Occipital lobe (tissue), 1 donor: ENCODE measurements at regions not wholly inside any gene's neighbourhood (a gene's known extent, or its start where the extent isn't known, plus 50 kb on each side); places are given as distances from the start of the nearest gene placed in this dataset.

Source experiments
- DNase-seq: peaks from one replicate; lab custom pipeline; 2025; lab: John Stamatoyannopoulos, UW

DNA sequence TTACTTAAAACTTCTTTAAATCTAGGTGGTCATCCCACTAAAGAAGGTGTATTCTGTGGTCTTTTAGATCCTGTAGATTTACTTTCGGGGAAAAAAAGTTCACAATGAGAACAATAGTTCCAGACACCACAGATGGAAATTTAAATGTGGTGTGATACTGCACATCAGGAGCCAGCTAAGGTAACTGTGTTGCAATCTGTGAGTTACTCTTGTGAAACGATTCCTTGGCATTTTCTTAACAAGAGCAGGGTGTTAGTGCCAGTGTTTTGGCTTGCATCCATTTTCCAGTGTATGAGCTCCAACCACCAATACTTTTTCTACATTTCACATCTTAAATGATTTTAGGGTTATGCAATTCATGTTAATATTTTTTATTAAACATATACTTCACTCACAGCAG is 674.5 kb downstream of the CETN3 start:
- DNase-seq, result no peak

DNA sequence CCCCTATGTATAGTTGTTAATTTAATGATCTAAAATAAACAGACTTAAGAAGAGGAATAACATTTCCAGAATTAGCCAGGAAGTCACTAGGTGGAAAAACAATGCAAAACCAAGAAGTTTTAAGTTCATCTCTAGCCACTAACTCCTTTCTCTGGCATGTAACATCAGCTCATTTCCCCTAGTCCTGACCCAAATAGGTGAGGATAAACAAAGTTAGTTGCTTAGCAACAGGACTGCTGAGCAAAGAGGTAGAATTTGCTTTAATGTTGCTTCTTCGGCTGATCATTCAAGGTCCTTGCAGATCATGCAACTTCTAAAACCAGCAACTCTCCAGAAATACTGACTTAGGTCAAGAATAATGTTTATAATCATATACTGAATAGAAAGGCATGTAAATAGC is 675.8 kb downstream of the CETN3 start:
- DNase-seq, result no peak

DNA sequence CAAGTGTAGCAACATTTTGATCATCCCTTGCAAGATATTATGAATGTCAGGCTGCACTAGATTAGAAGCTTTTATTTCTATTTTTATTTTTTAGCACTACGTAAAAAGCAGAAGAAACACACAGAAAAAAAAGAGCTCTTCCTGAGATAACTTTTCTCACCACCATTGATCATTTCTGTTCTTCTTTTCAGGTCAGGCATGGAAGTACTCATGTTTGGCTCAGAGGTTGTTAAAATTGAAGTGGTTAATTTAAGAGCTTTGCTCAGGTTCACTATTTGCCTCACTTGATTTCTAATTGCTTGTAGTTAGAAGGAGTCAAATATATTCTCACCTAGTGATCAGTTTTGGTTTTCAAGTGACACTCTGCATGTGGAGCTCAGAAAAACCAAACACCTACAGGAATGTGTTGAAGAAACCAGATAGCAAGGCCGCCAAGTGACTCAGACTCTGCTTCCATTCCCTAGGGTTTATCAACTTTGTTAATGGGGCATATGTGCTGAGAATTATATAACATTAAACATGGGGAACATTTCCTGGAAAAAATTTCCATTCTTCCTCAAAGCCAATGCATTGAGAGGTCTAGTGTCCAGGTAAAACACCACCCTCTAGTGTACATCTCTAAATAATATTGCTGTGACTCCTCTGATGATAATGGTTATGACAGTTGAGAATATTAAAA is 679.8 kb downstream of the CETN3 start:
- DNase-seq, result no peak

DNA sequence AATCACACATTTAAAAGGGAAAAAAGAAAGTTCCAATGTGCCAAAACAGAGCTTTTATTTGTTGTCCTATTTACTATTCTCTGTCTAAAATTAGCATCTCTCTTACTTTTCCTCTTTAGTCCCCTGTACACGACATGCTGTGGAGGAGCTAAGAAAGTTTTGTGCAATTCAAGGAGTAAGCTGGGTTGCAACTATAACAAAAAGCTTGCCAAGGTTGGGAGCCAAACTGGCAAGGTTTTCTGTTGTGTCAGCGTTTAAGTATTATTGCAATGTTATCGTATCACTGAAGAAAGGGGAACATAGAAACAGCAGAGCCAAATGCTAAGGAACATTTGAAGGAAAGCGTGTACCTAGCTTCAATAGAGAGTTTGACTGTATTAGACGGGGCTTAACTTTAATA is 680.8 kb downstream of the CETN3 start:
- no peak for DNase-seq

DNA sequence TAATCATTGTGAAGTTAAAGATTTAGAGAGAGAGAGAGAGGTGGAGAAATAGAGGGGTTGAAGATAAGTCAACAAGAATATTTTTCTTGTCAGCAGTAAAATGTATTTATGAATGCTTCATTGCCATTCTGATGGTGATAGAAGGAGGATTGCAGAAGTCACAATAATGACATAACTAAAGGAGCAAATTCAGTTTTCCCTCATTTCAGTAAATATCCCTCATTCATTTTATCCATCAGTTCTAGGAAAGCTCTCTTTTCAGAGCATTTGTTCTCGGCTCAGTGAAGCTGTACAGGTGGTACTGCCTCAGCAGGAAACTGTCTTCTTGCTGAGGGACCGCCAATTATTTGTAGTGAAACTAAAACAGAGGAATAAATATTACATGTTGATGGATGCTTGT is 681.4 kb downstream of the CETN3 start:
- no peak for DNase-seq

DNA sequence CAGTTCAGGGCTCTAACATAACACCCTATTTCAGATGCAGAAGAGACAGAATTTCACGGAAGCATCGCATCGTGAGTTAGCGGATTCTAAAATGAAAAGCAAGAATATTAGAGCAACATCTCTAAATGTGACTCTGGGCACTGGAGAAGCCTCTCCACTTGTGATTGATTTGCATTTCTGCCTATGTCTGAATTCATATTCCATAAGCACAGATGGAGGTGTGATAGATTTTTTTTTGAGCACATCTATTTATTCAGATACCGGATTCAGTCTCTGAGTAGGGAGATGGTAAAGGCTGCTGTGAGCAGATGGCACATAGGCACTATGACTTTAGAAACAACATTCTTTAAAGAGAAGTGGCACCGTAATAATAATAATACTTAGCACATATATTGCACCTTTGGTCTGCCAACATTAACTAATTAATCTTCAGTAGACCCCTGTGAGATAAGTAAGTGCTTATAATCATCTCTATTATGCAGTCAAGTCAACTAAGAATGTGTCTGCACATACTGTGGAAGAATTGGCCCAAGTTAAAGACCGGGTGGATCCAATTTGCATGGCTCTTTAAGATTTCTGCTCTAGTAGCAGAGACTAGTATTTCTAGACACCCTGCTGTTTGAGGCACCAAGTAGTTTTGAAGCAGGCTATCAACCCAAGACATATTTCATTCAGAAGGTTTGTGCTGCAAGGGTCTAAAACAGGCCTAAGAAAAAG is 685.0 kb downstream of the CETN3 start:
- no peak for DNase-seq

DNA sequence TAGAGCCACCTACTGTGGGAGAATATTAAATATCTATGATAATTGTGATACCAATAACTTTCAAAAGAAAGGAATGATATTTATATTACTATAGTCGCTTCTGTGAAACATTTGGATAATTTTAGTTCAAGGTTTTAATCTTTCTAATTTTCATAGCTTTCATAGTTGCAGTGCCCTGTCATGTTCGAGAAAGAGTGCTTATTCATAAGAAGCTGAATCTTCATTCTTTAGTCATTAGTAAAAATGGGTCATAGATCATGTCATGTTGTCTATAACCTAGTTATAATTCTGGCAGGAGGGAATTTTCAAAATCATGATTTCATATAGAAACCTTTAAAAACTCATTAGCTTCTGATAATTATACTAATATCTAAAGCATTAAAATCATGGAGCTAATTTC is 685.6 kb downstream of the CETN3 start:
- DNase-seq, result no peak

DNA sequence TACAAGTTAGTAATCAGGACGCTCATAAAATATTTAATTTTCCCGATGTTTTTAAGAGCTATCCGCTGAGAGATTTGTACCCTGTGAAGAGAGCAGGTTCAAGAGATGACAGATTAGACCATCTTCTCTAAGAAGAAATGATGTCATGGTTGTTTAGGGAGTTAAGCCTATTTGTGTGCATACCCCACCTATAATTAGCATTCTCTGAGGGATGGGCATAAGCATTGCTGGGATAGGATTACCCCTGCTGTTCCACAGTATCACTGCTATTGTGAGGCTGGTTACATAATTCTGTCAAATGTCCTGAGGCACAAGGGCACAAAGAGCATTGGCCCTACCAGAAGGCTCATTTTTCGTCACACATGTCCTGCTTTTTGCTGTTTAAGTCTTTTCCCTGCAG is 687.0 kb downstream of the CETN3 start:
- DNase-seq, result no peak

DNA sequence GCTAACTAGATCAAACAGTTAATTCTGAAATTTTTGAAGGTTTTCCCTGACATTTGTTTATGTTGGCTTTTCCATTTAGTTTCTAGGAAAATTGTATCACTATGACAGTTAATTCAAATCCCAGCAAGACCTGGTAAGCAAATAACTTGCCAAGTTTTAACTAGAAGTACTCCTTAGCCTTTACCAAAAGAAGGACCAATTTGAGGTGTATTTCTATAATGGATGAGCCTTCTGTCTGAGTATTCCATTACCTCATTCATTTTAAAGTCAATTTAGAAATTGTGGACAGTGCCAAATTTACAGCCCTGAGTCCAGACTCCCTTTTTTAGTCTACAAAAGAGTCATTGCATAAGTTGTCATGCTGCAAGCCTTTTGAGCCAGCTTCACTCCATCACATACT is 687.6 kb downstream of the CETN3 start:
- no peak for DNase-seq

DNA sequence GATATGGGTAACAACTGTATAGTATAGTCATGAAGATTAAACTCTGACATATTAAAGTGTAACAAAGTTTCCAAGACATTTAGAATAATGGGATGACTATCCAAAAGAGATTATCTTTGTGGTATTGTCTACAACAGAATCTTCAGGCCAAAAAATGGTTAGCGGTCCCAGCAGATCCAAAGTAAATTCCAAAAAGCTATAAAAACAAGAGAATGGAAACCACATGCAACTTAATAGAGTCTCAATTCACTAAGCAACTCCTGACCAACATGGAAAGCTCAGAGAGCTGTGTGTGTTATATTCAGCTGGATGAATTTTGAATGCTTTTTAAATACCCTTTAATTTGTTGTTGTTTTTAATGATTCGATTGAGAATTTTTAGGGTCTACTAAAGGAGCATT is 688.2 kb downstream of the CETN3 start:
- no peak for DNase-seq

DNA sequence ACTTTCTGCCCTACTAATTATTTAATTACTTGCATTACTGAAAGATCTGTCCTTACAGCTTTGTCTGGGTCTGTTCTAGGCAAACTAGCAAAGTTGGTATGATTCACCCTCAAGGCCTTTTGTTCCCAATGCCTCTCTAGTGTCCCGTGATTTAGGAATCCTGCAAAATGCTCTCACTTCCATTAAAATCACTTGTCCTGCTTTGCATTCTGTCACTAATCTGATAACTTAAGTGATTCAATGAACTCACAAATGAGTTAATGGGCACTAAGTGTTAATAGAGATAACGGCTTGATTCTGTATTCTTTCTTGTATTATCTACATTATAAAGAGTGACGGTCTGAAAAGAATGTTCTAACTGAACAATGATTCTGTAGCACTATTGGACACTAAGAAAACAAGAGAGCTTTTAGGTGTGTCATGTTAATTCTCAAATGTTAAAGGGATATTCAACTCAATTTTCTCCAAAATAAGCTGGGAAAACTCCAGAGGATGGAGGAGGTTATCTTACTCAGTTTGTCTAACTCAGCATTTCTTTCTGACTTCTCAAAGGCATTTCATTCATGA is 697.3 kb downstream of the CETN3 start:
- DNase-seq, result no peak

DNA sequence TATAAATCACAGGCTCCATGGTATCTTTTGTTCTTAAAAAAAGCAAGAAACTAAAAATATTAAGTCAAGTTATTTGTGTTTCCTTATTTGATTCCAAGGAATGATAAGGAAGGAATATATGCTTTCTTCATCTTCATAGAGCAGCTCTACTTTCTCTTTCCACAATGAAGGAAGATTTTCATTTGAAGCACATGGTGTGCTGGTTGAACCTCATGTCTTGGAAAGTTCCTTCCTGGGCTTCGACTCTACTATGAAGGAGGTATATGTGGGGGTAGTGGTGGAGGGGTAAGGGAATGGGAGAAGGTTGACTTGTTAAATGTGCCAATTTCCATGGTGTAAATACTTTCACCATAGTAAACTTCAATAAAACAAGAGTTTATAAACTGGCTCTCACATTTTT is 698.0 kb downstream of the CETN3 start:
- no peak for DNase-seq

DNA sequence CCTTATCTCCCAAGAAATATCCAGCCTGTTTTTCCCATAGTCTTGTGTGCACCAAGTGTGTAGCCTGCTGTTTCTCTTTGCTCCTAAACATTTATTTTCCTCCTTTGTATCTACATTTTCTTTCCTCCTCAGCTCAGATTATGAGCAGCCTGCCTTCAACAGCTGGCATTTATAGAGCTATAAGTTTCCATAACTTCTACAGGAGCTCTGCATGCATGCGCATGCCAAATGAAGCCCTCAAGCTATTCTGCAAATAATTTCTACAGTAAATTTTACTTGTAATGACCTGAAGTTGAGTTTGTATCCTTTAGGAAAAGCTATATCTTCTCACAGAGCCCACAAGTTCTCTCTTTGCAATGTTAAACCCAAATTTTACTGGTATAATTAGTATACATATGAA is 699.5 kb downstream of the CETN3 start:
- DNase-seq, result no peak

DNA sequence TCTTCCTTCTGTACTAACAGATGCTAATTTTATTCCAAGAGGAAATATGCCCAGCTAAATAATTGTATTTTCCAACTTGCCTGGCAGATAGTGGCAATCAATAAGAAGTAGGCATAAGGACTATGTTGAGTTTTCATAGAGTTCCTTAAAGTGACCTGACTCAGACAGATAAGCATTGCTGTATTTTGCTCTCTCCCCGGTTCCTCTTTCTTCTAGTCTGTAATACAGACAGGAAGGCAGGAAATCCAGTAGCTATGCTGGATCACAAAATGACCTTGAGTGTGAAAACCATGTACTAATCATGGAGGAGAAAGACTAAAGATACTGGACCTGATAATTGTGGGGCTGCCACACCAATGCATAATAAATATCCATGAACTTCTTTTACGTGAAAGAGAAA is 701.7 kb downstream of the CETN3 start:
- DNase-seq, result no peak

DNA sequence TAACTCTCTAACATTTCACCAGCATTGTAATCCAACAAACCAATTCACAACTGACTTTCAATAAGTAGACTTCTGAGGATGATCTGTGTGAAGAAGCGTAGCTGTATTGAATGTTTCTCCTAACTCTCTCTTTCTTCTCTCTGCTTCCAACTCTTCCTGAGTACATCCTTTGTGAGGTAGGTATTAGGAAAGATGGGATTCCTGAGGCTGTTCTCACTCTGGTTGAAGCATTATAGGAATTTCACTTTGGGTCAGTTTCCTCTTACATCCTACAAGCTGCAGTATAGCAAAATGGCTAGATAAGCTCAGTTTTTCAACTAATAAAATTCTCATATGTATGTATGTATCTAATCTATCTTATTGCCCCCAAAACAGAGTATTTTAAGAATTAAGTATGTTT is 702.8 kb downstream of the CETN3 start:
- no peak for DNase-seq

DNA sequence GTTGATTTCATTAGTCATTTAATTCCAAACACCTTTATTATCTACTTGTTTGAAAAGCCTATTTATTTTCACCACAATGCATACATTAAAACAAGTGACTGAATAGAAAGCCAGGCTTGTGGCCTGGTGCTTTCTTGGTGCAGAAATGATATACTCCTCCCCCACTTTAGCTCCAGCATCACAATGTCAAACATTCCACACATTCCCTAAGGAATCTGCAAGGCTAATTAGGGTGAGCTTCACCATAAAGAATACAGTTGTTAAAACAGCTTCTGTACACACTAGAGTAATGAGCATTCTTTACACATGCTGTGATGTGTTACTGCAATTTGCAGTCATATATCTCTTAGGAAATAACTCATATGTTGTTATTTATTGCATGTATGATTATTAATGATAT is 705.7 kb downstream of the CETN3 start:
- DNase-seq, result no peak

DNA sequence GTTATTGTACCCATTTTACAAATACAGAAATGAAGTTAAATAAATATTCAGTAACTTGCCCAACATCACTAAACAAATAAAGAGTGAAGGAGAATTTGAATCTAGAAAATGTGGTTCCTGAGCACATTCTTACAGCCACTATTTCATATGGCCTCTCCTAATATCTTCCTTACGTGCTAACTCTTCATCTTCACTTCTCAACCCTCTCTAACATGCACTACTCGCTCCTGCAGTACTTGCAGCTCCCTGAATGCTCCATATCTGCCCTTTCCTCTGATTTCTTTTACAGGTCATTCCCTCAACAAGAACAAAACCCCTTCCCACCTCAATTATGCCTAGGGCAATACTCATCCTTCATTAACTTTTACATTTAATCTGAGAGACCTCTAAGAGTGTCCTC is 711.5 kb downstream of the CETN3 start:
- no peak for DNase-seq

DNA sequence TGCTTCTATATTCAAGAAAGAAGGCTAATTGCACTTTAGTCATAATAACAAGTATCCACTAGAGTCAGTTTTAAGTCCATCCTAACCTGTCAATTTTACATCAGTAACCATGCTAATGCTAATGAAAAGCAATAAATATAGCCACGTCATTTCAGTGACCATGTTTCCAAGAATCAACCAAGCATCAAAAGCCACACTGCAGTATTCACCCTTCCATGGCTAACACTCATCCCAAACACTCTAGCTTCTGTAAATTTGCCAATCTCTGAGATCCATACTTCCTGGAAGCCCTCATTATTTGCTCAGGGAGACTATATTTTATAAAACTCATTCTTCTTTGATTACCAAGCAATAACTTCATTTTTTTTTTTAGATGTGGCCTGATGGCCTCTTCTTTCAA is 712.0 kb downstream of the CETN3 start:
- no peak for DNase-seq

DNA sequence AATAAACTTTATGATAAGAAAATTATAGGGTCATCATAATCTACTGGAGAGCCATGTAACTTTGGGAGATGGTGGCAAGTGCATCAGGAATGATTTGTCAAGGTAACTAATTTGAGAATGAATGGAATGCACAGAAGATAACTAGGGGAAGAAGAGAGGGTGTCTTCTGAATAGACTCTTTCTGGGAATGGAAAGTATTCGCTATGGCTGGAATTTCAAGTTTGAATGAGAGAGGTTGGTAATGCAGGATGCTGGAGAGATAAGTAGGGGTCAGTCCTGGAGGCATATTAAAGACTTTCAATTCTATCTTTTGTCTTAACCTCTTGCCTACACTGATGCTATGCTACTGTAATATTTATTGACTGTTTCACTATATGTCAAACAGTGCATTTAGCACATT is 714.2 kb downstream of the CETN3 start:
- DNase-seq, result no peak

DNA sequence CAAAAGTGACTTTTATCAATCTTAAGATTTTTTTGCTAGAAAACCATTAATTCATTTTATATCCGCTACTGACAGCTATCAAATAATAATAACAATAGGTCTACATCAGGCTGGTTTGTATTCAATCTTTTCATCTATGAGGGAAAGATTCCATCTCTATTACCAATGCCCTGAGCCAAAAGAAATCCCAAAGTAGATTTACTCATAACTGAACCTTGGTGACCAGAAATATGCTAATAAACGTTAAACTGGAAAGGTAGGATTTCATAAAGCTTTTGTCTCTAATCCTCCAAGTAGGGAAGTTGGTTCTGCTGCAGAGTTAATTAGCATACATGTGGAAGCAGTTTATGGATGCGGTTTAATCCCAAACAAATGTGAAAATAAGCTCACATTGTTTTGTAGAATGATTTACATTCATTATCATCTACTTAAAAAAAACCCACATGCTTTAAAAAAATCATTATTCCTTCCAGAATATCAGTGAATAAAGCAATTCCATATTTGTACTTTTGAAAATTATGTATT is 715.5 kb downstream of the CETN3 start:
- DNase-seq, result no peak

DNA sequence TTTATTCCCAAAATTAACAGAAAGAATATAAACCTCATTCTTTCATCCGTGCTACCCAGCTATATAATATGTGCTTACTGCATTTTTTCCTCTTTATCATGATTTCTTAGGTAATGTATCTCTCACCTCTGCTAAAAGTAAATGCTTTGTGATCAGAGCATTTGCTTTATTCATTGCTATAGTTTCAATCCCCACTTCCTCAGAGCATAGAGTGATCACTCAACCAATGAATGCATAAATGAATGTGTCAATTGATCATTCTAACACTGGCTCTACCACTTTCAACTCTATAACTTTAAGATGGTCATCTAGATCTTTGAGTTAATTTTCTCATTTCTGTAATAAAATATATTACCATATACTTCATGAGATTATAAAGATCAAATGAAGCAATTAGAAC is 719.2 kb downstream of the CETN3 start:
- DNase-seq, result no peak

DNA sequence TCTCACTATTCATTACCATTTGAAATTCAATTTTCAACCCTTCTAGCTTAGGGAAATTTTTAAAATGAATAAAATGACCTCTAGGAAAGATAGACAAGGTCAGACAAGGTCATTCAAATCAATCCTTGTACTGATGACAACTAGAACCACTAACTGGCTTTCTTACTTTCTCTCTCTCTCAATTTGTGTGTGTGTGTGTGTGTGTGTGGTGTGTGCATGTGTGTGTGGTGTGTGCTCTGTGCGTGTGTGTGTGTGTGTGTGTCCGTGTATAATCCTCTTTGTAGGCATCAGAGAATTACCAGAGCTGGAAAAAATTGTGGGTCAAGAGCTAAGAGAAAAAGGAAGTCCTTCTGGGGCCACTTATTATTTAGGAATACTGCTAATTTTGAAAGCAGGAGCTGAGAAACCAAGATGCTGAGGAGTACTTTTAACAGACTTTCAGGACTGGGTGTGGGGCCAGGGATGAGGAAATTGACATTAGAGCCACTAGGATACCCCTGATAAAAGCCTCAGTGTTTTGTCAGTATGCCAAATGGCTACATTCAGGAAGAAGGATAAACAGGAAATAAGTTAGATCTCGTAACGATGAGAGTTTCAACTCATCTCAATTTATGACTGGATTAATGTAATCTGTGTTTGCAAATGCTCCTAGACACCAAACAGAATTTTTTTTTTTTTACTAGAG is 723.3 kb downstream of the CETN3 start:
- no peak for DNase-seq
